ENCODE measurements at regions not wholly inside any gene's neighbourhood (a gene's known extent, or its start where the extent isn't known, plus 50 kb on each side); places are given as distances from the start of the nearest gene placed in this dataset.

GRCh38 chr2:237262838-237263771 is 150.9 kb downstream of the COL6A3 start:
- DNase-seq (ENCODE audit: low read depth in 1 of 2, low spot score in 1 of 2) (no peak), ATAC-seq (peak in 1 of 2 experiments; percentile 59; a peak in 2 of 6 replicates), FAIRE-seq (no peak)
- ChIA-PET POLR2A (no interaction called here), CTCF (interaction anchor here (1.5 kb wide), 1 partner anchor 208 kb away, joined by 3 read pairs; no protein-coding TSS in a partner anchor)
- Histone ChIP-seq H3K27ac (peak overlapping the region; percentile 43 to 76), H3K4me2 (peak overlapping the region; percentile 45), H3K4me1 (peaks cover 25% of the 10 kb centered on the region), H3K9me3 (no peaks in the 10 kb centered on the region), H3K4me3 (no peak overlapping the region)
- TF ChIP-seq HES2 (IDR thresholded peaks at IDR 0.05) (peak; percentile 91), PHF8 (IDR thresholded peaks at IDR 0.05; ENCODE audit: borderline replicate concordance, low read depth) (no peak), FOSL2 (IDR thresholded peaks at IDR 0.05) (peak; percentile 39; the same call in 1 of the 2 replicates), FOSL2 (CRISPR knock-in tag; IDR thresholded peaks at IDR 0.05) (peak; percentile 46), CEBPB (IDR thresholded peaks at IDR 0.05) (peak; percentile 93 to 94), TP53 (CRISPR knock-in tag; IDR thresholded peaks at IDR 0.05) (no peak), JUNB (IDR thresholded peaks at IDR 0.05) (peak; percentile 62), USF2 (IDR thresholded peaks at IDR 0.05) (no peak), JUN (IDR thresholded peaks at IDR 0.05) (0 out of 5 replicates have a peak, but pooled peaks of 1 of the 2 experiments have one; percentile 25)
- TF ChIP-seq, protein P1, sequence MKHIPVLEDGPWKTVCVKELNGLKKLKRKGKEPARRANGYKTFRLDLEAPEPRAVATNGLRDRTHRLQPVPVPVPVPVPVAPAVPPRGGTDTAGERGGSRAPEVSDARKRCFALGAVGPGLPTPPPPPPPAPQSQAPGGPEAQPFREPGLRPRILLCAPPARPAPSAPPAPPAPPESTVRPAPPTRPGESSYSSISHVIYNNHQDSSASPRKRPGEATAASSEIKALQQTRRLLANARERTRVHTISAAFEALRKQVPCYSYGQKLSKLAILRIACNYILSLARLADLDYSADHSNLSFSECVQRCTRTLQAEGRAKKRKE (CRISPR knock-in tag; IDR thresholded peaks at IDR 0.05; ENCODE audit: low read depth): no peak
- WGBS (ENCODE audit: missing lambda C conversion rate): 76% methylated on average over 10 of the region's 10 CpGs

DNA sequence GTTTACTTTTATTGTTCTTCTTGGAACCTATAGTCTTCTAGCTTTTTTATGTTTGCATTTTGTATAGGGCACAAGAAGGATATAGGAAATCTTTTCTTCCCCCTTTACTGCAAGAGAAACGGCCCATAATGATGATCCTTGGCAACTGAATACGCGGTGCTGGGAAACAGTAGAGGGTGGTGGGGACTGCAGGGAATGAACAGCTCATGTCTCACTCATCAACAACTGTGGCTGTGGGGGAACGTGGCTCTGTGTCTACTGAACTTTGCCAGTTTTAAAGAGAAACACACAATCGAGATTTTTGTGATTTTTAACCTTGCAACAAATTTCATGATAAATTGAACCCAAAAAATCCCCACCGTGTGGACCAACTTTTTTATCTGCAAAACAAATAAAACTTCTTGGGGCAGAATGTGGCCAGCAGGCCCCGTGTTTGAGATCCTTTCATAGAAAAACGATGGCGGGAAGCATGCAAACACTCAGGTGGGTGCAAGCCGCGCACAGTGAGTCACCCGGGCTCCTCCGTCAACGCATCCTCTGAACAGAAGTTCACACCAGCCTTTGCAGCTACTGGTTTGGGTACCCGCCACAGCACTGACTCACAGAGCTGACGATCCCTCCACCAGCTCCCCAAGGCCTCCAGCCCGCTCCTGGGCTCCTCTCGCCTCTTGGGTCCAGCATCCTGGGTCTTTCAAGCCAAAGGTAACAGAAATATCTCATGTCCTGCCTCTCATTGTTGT is 149.3 kb downstream of the COL6A3 start:
- no peak overlapping the region for H3K4me3 ChIP-seq
- ChIA-PET POLR2A (no interaction called here), CTCF (interaction anchor here (1.0 to 1.2 kb wide), 2 partner anchors 30 to 146 kb away, joined by 3 to 7 read pairs; no protein-coding TSS in a partner anchor)
- TF ChIP-seq RNF2 (IDR thresholded peaks at IDR 0.05; ENCODE audit: borderline replicate concordance, low read depth) (no peak), HOXA7 (CRISPR knock-in tag; IDR thresholded peaks at IDR 0.05) (no peak), FOSB (CRISPR knock-in tag; IDR thresholded peaks at IDR 0.05) (no peak), PBX3 (IDR thresholded peaks at IDR 0.05) (no peak)
- ATAC-seq (peak in 1 of 2 experiments; percentile 61; a peak in 2 of 6 replicates), FAIRE-seq (no peak), DNase-seq (ENCODE audit: low read depth in 1 of 2, low spot score in 1 of 2) (no peak)
- no peaks in the 10 kb centered on the region for H3K9me3 ChIP-seq
- H3K27ac ChIP-seq: peak overlapping the region; percentile 4 to 62; a peak in 4 of 6 replicates
- H3K4me2 ChIP-seq: peak overlapping the region; percentile 45
- H3K4me1 ChIP-seq: peaks cover 25% of the 10 kb centered on the region
- 71% methylated on average over 18 of the region's 18 CpGs for WGBS (ENCODE audit: missing lambda C conversion rate)

DNA sequence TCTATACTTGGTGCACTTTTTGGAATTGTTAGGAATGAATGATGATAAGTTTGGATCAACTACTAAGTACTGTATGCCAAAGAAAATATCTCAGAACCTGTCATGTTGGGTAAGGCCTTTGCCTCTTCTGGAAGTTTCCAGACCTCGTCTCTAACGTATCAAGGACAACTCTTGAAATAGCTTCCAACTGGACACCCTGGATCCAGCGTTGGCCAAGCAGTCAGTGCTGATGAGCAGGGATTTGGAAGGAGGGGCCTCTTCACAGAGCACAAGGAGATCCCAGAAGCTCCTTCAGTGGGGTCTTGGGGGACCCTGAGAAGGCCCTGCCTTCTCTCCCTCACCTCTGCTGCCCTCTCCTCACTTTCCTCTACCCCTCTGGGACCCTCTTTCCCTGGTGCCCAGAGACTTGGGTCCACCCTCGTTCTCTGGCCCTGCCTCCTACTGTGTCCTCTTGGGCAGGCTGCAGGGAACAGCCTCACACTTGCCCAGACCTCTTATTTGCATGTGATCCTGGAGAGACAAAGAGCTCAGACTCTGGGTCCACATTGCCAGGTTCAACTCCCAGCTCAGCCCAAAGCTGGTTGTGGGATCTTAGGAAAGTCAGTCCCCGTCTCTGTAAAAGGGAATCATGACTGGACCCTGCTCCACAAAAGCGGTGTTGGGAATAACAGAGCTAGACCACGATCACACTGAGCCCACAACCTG is 145.8 kb downstream of the COL6A3 start:
- FAIRE-seq (no peak), ATAC-seq (no peak), DNase-seq (ENCODE audit: low read depth in 1 of 2, low spot score in 1 of 2) (no peak)
- no peaks in the 10 kb centered on the region for H3K9me3 ChIP-seq
- WGBS (ENCODE audit: missing lambda C conversion rate): 91% methylated on average over 7 of the region's 7 CpGs
- POLR2A ChIA-PET: no interaction called here
- H3K4me2 ChIP-seq: no peak overlapping the region
- CTCF ChIA-PET: interaction anchor here (0.6 to 1.3 kb wide), 5 partner anchors 10 to 153 kb away, joined by 3 to 12 read pairs (median 3); no protein-coding TSS in a partner anchor
- TF ChIP-seq CBX2 (IDR thresholded peaks at IDR 0.05; ENCODE audit: borderline replicate concordance, low read depth) (no peak), ZFP36 (IDR thresholded peaks at IDR 0.05; ENCODE audit: borderline replicate concordance, partially characterized antibody) (no peak), CTCF (IDR thresholded peaks at IDR 0.05) (no peak), MYC (IDR thresholded peaks at IDR 0.05; ENCODE audit: borderline replicate concordance, low read length) (no peak), FOSB (CRISPR knock-in tag; IDR thresholded peaks at IDR 0.05) (no peak), E2F6 (IDR thresholded peaks at IDR 0.05; ENCODE audit: borderline replicate concordance, low read depth) (no peak), CBX8 (IDR thresholded peaks at IDR 0.05) (no peak), RAD21 (conservative IDR thresholded peaks at IDR 0.05 in 1 of 2, IDR thresholded peaks at IDR 0.05 in 1 of 2) (no peak), CHD4 (IDR thresholded peaks at IDR 0.05; ENCODE audit: borderline replicate concordance) (no peak), EP300 (IDR thresholded peaks at IDR 0.05) (no peak)
- H3K4me1 ChIP-seq: peaks cover 20% of the 10 kb centered on the region
- no peak overlapping the region for H3K4me3 ChIP-seq
- H3K27ac ChIP-seq: no peak overlapping the region

All from A549 (cell line).